ENCODE measurements at regions not wholly inside any gene's neighbourhood (a gene's known extent, or its start where the extent isn't known, plus 50 kb on each side); places are given as distances from the start of the nearest gene placed in this dataset.

DNA sequence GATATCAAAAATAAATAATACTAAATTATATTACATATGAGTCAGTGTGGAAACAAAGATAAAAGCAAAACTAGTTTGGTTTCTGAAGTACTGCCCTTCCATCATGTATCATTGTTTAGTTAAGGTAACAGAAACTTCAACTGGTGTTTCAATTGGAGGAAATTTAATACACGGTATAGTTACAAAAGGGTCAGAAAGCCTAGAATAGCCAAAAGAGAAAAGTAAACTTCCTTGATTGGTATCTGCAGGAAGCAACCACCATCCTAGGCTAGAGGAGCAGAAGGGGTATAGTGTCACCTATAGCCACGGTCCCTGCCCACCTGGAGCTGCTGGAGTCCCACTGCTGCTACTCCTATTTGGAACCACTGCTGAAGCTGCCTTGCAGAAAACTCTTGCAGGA, 185.6 kb downstream of the SLC7A11 start:
- BruUV-seq (replicated peaks) = no TSS peak
- peak overlapping the region; percentile 92 for H3K27ac ChIP-seq (ENCODE audit: insufficient read depth, low read depth, low read length)
- intact Hi-C loops (cut with micrococcal nuclease) = loop anchor here (1.0 to 5.0 kb wide), 2 partner anchors 55 to 856 kb away; no protein-coding TSS in a partner anchor
- no peaks in the 10 kb centered on the region for H3K27me3 ChIP-seq (ENCODE audit: control insufficient read depth in 2 of 2, insufficient read depth in 2 of 2, low read length in 2 of 2)
- peaks cover 40% of the 10 kb centered on the region for H3K4me1 ChIP-seq (ENCODE audit: control insufficient read depth, extremely low read depth, insufficient read depth, low read length)
- H3K36me3 ChIP-seq (ENCODE audit: control insufficient read depth in 2 of 2, extremely low read depth in 1 of 2, insufficient read depth in 2 of 2, low read length in 2 of 2) = no peaks in the 10 kb centered on the region
- no peaks in the 10 kb centered on the region for H3K9me1 ChIP-seq (replicated peaks; ENCODE audit: control insufficient read depth, extremely low read depth, insufficient read depth, low read length)
- ChIA-PET CTCF (interaction anchor here (4.3 kb wide), 1 partner anchor 34 kb away, joined by 36 read pairs; no protein-coding TSS in a partner anchor), POLR2A (no interaction called here)
- dilution Hi-C loops (cut with MboI; ENCODE audit: extremely low pct_ligation_motif_present, low sequenced_read_pairs) = no loop called here
- no peaks in the 10 kb centered on the region for H3K9me3 ChIP-seq (replicated peaks; ENCODE audit: control insufficient read depth, insufficient read depth, low read length)
- peak; percentile 92 for TF ChIP-seq GATA2 (IDR thresholded peaks at IDR 0.05; ENCODE audit: insufficient read depth, insufficient read length, low read depth, low read length)
- TF ChIP-seq, protein P1, sequence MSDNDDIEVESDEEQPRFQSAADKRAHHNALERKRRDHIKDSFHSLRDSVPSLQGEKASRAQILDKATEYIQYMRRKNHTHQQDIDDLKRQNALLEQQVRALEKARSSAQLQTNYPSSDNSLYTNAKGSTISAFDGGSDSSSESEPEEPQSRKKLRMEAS (IDR thresholded peaks at IDR 0.05; ENCODE audit: insufficient read depth, insufficient read length) = no peak
- H4K20me1 ChIP-seq (replicated peaks; ENCODE audit: control insufficient read depth, extremely low read depth, insufficient read depth, low read length) = no peaks in the 10 kb centered on the region
- H3K79me2 ChIP-seq (ENCODE audit: control insufficient read depth, insufficient read depth, low read length) = no peaks in the 10 kb centered on the region
- peak overlapping the region; percentile 62 for H2AFZ ChIP-seq (ENCODE audit: low read depth, low read length)
- H3K4me3 ChIP-seq (replicated peaks in 1 of 3; ENCODE audit: insufficient read depth in 1 of 3, low read depth in 1 of 3, low read length in 3 of 3) = peak overlapping the region in 1 of 3 experiments; percentile 37
- DNase-seq (ENCODE audit: low read depth, low spot score) = peak; percentile 53
- H3K4me2 ChIP-seq (ENCODE audit: insufficient read depth, low read length) = peak overlapping the region; percentile 67
- H3K9ac ChIP-seq (replicated peaks; ENCODE audit: extremely low read depth, insufficient read depth, low read length) = peak overlapping the region; percentile 12
- peak; percentile 63 for FAIRE-seq

DNA sequence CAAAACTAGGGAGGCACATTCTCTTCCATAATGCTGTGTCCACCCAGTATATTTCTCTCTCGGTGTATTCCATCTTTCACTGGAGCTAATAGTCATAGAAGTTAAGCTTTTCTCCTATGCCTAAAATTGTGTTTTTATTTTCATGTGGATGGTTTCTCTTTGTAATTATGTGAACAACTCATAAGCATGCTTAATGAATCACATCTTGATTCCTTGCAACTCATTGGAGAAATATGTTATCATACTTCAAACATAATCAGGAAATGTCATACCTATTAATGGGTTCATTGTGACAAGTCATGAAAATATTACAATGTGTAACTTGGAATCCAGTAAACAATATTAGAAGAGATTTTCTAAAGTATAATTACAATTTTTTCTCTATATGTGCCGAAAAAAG, 186.3 kb downstream of the SLC7A11 start:
- dilution Hi-C loops (cut with MboI; ENCODE audit: extremely low pct_ligation_motif_present, low sequenced_read_pairs) (no loop called here), intact Hi-C loops (cut with micrococcal nuclease) (loop anchor here (1.0 to 5.0 kb wide), 3 partner anchors 55 to 856 kb away; no protein-coding TSS in a partner anchor)
- Histone ChIP-seq H3K27ac (ENCODE audit: insufficient read depth, low read depth, low read length) (peak overlapping the region; percentile 92), H4K20me1 (replicated peaks; ENCODE audit: control insufficient read depth, extremely low read depth, insufficient read depth, low read length) (no peaks in the 10 kb centered on the region), H3K9ac (replicated peaks; ENCODE audit: extremely low read depth, insufficient read depth, low read length) (peak overlapping the region; percentile 79), H3K4me1 (ENCODE audit: control insufficient read depth, extremely low read depth, insufficient read depth, low read length) (peaks cover 42% of the 10 kb centered on the region), H2AFZ (ENCODE audit: low read depth, low read length) (peak overlapping the region; percentile 44), H3K4me3 (replicated peaks in 1 of 3; ENCODE audit: insufficient read depth in 1 of 3, low read depth in 1 of 3, low read length in 3 of 3) (peak overlapping the region in 2 of 3 experiments; percentile 38 to 50), H3K9me3 (replicated peaks; ENCODE audit: control insufficient read depth, insufficient read depth, low read length) (no peaks in the 10 kb centered on the region), H3K27me3 (ENCODE audit: control insufficient read depth in 2 of 2, insufficient read depth in 2 of 2, low read length in 2 of 2) (no peaks in the 10 kb centered on the region), H3K79me2 (ENCODE audit: control insufficient read depth, insufficient read depth, low read length) (no peaks in the 10 kb centered on the region), H3K36me3 (ENCODE audit: control insufficient read depth in 2 of 2, extremely low read depth in 1 of 2, insufficient read depth in 2 of 2, low read length in 2 of 2) (no peaks in the 10 kb centered on the region), H3K9me1 (replicated peaks; ENCODE audit: control insufficient read depth, extremely low read depth, insufficient read depth, low read length) (no peaks in the 10 kb centered on the region), H3K4me2 (ENCODE audit: insufficient read depth, low read length) (peak overlapping the region; percentile 67)
- peak; percentile 48 for FAIRE-seq
- no TSS peak for BruUV-seq (replicated peaks)
- peak; percentile 73 for DNase-seq (ENCODE audit: low read depth, low spot score)
- POLR2A ChIA-PET = interaction anchor here (1.2 kb wide), 1 partner anchor 21 kb away, joined by 3 read pairs; no protein-coding TSS in a partner anchor
- peak; percentile 85 for TF ChIP-seq JUN (IDR thresholded peaks at IDR 0.05; ENCODE audit: borderline replicate concordance, insufficient read depth, insufficient read length, low read depth)
- peak; percentile 89 for TF ChIP-seq GATA2 (IDR thresholded peaks at IDR 0.05; ENCODE audit: insufficient read depth, insufficient read length, low read depth, low read length)
- TF ChIP-seq, protein P2, sequence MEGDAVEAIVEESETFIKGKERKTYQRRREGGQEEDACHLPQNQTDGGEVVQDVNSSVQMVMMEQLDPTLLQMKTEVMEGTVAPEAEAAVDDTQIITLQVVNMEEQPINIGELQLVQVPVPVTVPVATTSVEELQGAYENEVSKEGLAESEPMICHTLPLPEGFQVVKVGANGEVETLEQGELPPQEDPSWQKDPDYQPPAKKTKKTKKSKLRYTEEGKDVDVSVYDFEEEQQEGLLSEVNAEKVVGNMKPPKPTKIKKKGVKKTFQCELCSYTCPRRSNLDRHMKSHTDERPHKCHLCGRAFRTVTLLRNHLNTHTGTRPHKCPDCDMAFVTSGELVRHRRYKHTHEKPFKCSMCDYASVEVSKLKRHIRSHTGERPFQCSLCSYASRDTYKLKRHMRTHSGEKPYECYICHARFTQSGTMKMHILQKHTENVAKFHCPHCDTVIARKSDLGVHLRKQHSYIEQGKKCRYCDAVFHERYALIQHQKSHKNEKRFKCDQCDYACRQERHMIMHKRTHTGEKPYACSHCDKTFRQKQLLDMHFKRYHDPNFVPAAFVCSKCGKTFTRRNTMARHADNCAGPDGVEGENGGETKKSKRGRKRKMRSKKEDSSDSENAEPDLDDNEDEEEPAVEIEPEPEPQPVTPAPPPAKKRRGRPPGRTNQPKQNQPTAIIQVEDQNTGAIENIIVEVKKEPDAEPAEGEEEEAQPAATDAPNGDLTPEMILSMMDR (IDR thresholded peaks at IDR 0.05; ENCODE audit: extremely low read depth in 1 of 2, insufficient read depth in 1 of 2, low read depth in 1 of 2, low read length in 2 of 2) = no peak
- no peak for TF ChIP-seq POLR2A (IDR thresholded peaks at IDR 0.05; ENCODE audit: low read depth, low read length)
- TF ChIP-seq MYC (IDR thresholded peaks at IDR 0.05; ENCODE audit: low read depth, low read length) = no peak
- peak; percentile 93 for TF ChIP-seq FOS (IDR thresholded peaks at IDR 0.05; ENCODE audit: borderline replicate concordance, insufficient read depth, low read length)
- CTCF ChIA-PET = interaction anchor here (0.9 to 4.3 kb wide), 4 partner anchors 18 to 127 kb away, joined by 3 to 36 read pairs (median 14); no protein-coding TSS in a partner anchor

Data from endothelial cell of umbilical vein (primary cell).